MM.1S (cell line): ENCODE measurements at regions not wholly inside any gene's neighbourhood (a gene's known extent, or its start where the extent isn't known, plus 50 kb on each side); places are given as distances from the start of the nearest gene placed in this dataset.

Experiments used
- DNase-seq: peaks from one replicate; pipeline ENCODE4 v3.0.0-alpha.2; 2015
- H2AFZ ChIP-seq: fragments of 300-600 bp; sonication (generic); 2 replicates; pipeline ENCODE4 v1.6.0; 2016; ENCODE audit warnings: antibody characterized with exemption, low read length
- H3F3A ChIP-seq: fragments of 300-600 bp; sonication (generic); 2 replicates; pipeline ENCODE4 v1.6.1; 2016; ENCODE audit warnings: mild to moderate bottlenecking, antibody characterized with exemption, low read length, moderate library complexity, mixed read lengths; ENCODE audit not compliant: insufficient read depth
- H3K27ac ChIP-seq: fragments of 300-600 bp; sonication (generic); 2 replicates; pipeline ENCODE4 v1.5.1; 2016; ENCODE audit warnings: mild to moderate bottlenecking, low read length
- H3K27me3 ChIP-seq: fragments of 300-600 bp; sonication (generic); replicated peaks from 2 replicates; pipeline ENCODE4 v1.6.0; 2016; ENCODE audit warnings: low read length; ENCODE audit not compliant: insufficient read depth
- H3K36me3 ChIP-seq: fragments of 300-600 bp; sonication (generic); replicated peaks from 2 replicates; pipeline ENCODE4 v1.6.1; 2016; ENCODE audit warnings: mild to moderate bottlenecking, low read length, mixed read lengths; ENCODE audit not compliant: insufficient read depth
- H3K4me1 ChIP-seq: fragments of 300-600 bp; sonication (generic); 2 replicates; pipeline ENCODE4 v1.6.1; 2016; ENCODE audit warnings: low read length, mixed read lengths
- H3K4me2 ChIP-seq: fragments of 300-600 bp; sonication (generic); 2 replicates; pipeline ENCODE4 v1.6.0; 2016; ENCODE audit warnings: low read depth, low read length
- H3K4me3 ChIP-seq: fragments of 300-600 bp; sonication (generic); 2 replicates; pipeline ENCODE4 v1.5.1; 2016; ENCODE audit warnings: low read length, mixed read lengths
- H3K79me2 ChIP-seq: fragments of 300-600 bp; sonication (generic); 2 replicates; pipeline ENCODE4 v1.6.1; 2016; ENCODE audit warnings: mixed run types, low read length, mixed read lengths
- H3K9ac ChIP-seq: fragments of 300-600 bp; sonication (generic); 2 replicates; pipeline ENCODE4 v1.6.1; 2016; ENCODE audit warnings: low read length, mixed read lengths
- H3K9me2 ChIP-seq: fragments of 300-600 bp; sonication (generic); replicated peaks from 2 replicates; pipeline ENCODE4 v1.6.1; 2016; ENCODE audit warnings: mild to moderate bottlenecking, low read length, mixed read lengths; ENCODE audit not compliant: insufficient read depth
- H3K9me3 ChIP-seq: fragments of 300-600 bp; sonication (generic); replicated peaks from 2 replicates; pipeline ENCODE4 v1.6.1; 2016; ENCODE audit warnings: mild to moderate bottlenecking, low read length, mixed read lengths; ENCODE audit not compliant: insufficient read depth
- H4K20me1 ChIP-seq: fragments of 300-600 bp; sonication (generic); 2 replicates; pipeline ENCODE4 v1.6.1; 2016; ENCODE audit warnings: mild to moderate bottlenecking, low read length, moderate library complexity, mixed read lengths; ENCODE audit not compliant: insufficient read depth
- CTCF ChIP-seq: fragments of 300-600 bp; sonication (generic); IDR thresholded peaks from 2 replicates; pipeline ENCODE4 v1.5.1; 2016; ENCODE audit warnings: antibody characterized with exemption, low read length, mixed read lengths
- EZH2 ChIP-seq: fragments of 300-600 bp; sonication (generic); optimal IDR thresholded peaks from 2 replicates; pipeline ENCODE3; 2017; ENCODE audit warnings: low read depth, mild to moderate bottlenecking, antibody characterized with exemption, low read length, mixed read lengths
- EZH2phosphoT487 ChIP-seq: fragments of 300-600 bp; sonication (generic); IDR thresholded peaks from 2 replicates; pipeline ENCODE4 v1.6.1; 2018; ENCODE audit warnings: antibody characterized with exemption, low read length

GRCh38 chr2:120912101-120912985 lies 176.7 kb downstream of the GLI2 start:
- Histone ChIP-seq H3K9me2 (no peaks in the 10 kb centered on the region), H3K36me3 (no peaks in the 10 kb centered on the region), H3K79me2 (no peaks in the 10 kb centered on the region), H3K9me3 (no peaks in the 10 kb centered on the region), H3K4me3 (no peak overlapping the region), H3K4me1 (no peaks in the 10 kb centered on the region), H2AFZ (no peak overlapping the region), H3K27ac (no peak overlapping the region), H3K27me3 (peaks cover 16% of the 10 kb centered on the region), H3K9ac (no peak overlapping the region), H3K4me2 (no peak overlapping the region), H4K20me1 (no peaks in the 10 kb centered on the region), H3F3A (no peaks in the 10 kb centered on the region)
- no peak for DNase-seq
- TF ChIP-seq EZH2 = no peak
- TF ChIP-seq EZH2phosphoT487 = no peak
- TF ChIP-seq CTCF = no peak

DNA sequence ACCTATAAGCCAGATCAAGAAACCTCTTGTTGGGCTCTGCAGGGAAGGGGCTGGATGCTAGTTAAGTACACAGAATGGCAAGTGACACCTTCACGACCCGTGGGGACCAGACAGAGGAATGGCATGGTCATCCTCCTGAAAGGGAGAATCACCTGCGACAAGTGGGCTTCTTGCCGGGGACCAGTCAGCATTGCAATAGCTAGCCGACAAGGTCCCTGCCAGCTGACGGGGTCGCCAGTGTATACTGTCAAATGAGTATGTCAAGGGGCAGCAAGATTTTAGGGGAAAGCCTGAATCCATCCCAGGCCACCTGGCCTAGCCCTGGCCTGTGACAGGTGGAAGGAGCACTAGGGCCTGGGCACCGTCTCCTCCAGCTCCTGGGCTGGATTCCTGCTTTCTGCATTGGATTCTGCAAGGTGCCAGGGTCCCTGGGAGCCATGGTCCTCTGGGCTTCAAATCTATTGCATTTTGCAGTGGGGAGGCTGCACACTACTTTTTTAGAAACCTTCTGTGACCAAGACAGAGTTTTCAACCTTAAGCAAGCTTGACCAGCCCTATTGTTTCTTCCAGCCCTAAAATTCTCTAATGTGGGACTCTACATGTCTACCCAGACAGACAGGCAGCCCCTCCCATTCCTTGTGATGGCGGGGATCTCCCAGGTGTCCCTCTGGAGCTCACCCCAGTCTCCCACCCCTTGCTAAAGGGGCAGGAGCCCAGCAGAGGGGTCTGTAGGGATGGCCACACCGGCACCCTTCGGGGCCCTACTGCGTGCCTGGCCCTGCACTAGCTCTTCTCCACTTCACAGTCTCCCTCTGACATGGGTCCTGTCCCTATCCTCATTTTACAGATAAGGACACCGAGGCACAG lies 178.5 kb downstream of the GLI2 start:
- Histone ChIP-seq H3K27me3 (peaks cover 16% of the 10 kb centered on the region), H3K79me2 (no peaks in the 10 kb centered on the region), H3K9me2 (no peaks in the 10 kb centered on the region), H3K4me3 (no peak overlapping the region), H3K9me3 (no peaks in the 10 kb centered on the region), H3K4me1 (no peaks in the 10 kb centered on the region), H3K27ac (no peak overlapping the region), H3K36me3 (no peaks in the 10 kb centered on the region), H4K20me1 (no peaks in the 10 kb centered on the region), H3F3A (no peaks in the 10 kb centered on the region), H3K4me2 (no peak overlapping the region), H2AFZ (no peak overlapping the region), H3K9ac (no peak overlapping the region)
- no peak for DNase-seq
- TF ChIP-seq EZH2 (no peak), EZH2phosphoT487 (no peak), CTCF (no peak)

GRCh38 chr2:120914839-120915521 lies 179.3 kb downstream of the GLI2 start:
- H2AFZ ChIP-seq = no peak overlapping the region

More at GRCh38 chr2:120914839-120915521, 179.3 kb downstream of the GLI2 start:
- no peak for DNase-seq
- no peaks in the 10 kb centered on the region for H3K4me1 ChIP-seq
- no peaks in the 10 kb centered on the region for H3K9me3 ChIP-seq
- H3K27ac ChIP-seq = no peak overlapping the region
- H3K4me3 ChIP-seq = no peak overlapping the region
- H3K36me3 ChIP-seq = no peaks in the 10 kb centered on the region
- no peak for TF ChIP-seq EZH2
- no peak for TF ChIP-seq EZH2phosphoT487
- TF ChIP-seq CTCF = no peak
- peaks cover 16% of the 10 kb centered on the region for H3K27me3 ChIP-seq
- H4K20me1 ChIP-seq = no peaks in the 10 kb centered on the region
- H3K9me2 ChIP-seq = no peaks in the 10 kb centered on the region
- H3K9ac ChIP-seq = no peak overlapping the region
- H3F3A ChIP-seq = no peaks in the 10 kb centered on the region
- H3K79me2 ChIP-seq = no peaks in the 10 kb centered on the region
- H3K4me2 ChIP-seq = no peak overlapping the region
